ENCODE measurements at regions not wholly inside any gene's neighbourhood (a gene's known extent, or its start where the extent isn't known, plus 50 kb on each side); places are given as distances from the start of the nearest gene placed in this dataset.
"Not testable (repeated sequence)": the region's sequence is repeated elsewhere in the genome, so short reads cannot be mapped to it uniquely, and the experiment has no call there.

GRCh38 chr2:210964141-210964764 lies 407.9 kb downstream of the CPS1 start:
- H3K4me3 ChIP-seq (ENCODE audit: low read depth, low read length) = no peak overlapping the region
- DNase-seq (ENCODE audit: low read depth) = no peak
- no peak for TF ChIP-seq MYC (IDR thresholded peaks at IDR 0.05; ENCODE audit: low read depth, low read length)
- TF ChIP-seq, protein P1, sequence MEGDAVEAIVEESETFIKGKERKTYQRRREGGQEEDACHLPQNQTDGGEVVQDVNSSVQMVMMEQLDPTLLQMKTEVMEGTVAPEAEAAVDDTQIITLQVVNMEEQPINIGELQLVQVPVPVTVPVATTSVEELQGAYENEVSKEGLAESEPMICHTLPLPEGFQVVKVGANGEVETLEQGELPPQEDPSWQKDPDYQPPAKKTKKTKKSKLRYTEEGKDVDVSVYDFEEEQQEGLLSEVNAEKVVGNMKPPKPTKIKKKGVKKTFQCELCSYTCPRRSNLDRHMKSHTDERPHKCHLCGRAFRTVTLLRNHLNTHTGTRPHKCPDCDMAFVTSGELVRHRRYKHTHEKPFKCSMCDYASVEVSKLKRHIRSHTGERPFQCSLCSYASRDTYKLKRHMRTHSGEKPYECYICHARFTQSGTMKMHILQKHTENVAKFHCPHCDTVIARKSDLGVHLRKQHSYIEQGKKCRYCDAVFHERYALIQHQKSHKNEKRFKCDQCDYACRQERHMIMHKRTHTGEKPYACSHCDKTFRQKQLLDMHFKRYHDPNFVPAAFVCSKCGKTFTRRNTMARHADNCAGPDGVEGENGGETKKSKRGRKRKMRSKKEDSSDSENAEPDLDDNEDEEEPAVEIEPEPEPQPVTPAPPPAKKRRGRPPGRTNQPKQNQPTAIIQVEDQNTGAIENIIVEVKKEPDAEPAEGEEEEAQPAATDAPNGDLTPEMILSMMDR (IDR thresholded peaks at IDR 0.05; ENCODE audit: low read depth, low read length) = no peak
- TF ChIP-seq, protein P2, sequence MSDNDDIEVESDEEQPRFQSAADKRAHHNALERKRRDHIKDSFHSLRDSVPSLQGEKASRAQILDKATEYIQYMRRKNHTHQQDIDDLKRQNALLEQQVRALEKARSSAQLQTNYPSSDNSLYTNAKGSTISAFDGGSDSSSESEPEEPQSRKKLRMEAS (IDR thresholded peaks at IDR 0.05; ENCODE audit: low read depth, low read length) = no peak
- no peak for TF ChIP-seq POLR2A (IDR thresholded peaks at IDR 0.05; ENCODE audit: extremely low read depth, insufficient read length)

DNA sequence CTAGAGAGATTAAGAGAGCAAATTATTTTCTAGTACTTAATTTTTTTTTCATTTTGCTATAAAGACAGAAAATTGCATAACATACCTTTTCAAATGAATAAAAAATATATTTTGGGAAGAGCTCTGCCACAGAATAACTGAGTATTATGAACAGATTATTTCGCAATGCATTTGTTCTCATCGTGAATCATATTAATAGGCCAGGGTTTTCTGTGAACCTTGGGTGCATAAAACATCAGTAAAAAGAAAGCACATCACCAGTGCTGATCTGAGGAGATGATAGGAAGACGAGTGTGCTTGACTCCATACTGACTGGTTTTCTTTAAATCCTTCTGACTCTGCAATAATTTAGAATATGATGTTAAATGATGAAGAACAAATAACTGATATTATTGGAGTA lies 409.1 kb downstream of the CPS1 start:
- DNase-seq (ENCODE audit: low read depth) = no peak

DNA sequence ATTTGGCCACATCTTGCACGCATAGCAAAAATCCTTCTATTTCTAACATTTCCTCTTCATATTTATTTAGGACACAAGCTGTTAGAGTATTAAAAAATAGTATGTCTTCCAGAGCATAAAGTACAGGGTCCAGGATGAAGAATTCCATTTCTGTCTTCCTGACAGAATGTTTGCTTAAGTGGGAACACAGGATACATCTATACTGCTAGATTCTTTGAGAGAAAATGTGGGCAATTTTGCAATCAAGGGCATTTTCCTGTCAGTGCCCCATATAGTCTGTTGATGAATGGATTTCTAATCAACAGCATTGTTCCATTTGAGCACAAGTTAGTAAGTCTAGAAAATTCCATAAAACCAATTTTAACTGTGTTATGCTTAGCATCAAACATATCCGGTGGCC lies 409.9 kb downstream of the CPS1 start:
- TF ChIP-seq, protein P1 (IDR thresholded peaks at IDR 0.05; ENCODE audit: low read depth, low read length) = no peak
- TF ChIP-seq, protein P2 (IDR thresholded peaks at IDR 0.05; ENCODE audit: low read depth, low read length) = no peak
- no peak for TF ChIP-seq MYC (IDR thresholded peaks at IDR 0.05; ENCODE audit: low read depth, low read length)
- no peak for TF ChIP-seq POLR2A (IDR thresholded peaks at IDR 0.05; ENCODE audit: extremely low read depth, insufficient read length)
- H3K4me3 ChIP-seq (ENCODE audit: low read depth, low read length) = no peak overlapping the region
- no peak for DNase-seq (ENCODE audit: low read depth)

More for the DNA sequence above, 409.1 kb downstream of the CPS1 start:
- TF ChIP-seq POLR2A (IDR thresholded peaks at IDR 0.05; ENCODE audit: extremely low read depth, insufficient read length) = no peak
- TF ChIP-seq, protein P1 (IDR thresholded peaks at IDR 0.05; ENCODE audit: low read depth, low read length) = no peak
- no peak for TF ChIP-seq MYC (IDR thresholded peaks at IDR 0.05; ENCODE audit: low read depth, low read length)
- TF ChIP-seq, protein P2 (IDR thresholded peaks at IDR 0.05; ENCODE audit: low read depth, low read length) = no peak
- H3K4me3 ChIP-seq (ENCODE audit: low read depth, low read length) = no peak overlapping the region

DNA sequence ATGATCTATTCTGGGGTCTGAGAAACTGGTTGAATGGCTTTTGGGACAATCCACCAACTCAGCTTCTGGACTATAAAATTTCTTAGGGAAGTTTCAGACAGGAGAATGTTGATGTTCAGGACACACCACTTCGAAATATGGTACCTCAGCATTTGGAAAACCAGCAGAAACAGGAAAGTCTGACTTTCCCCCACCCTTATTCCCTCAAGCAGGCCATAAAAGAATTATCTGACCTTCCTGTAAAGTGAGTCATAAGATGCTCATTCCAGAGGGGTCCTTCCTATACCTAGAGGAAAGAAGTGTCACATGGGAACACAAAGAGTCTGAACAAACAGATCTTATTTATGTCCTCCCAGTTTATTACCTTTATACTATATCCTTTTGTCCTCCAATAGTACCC lies 415.0 kb downstream of the CPS1 start:
- TF ChIP-seq POLR2A (IDR thresholded peaks at IDR 0.05; ENCODE audit: extremely low read depth, insufficient read length) = no peak
- TF ChIP-seq, protein P1 (IDR thresholded peaks at IDR 0.05; ENCODE audit: low read depth, low read length) = no peak
- no peak for TF ChIP-seq MYC (IDR thresholded peaks at IDR 0.05; ENCODE audit: low read depth, low read length)
- TF ChIP-seq, protein P2 (IDR thresholded peaks at IDR 0.05; ENCODE audit: low read depth, low read length) = no peak
- H3K4me3 ChIP-seq (ENCODE audit: low read depth, low read length) = no peak overlapping the region
- DNase-seq (ENCODE audit: low read depth) = no peak

DNA sequence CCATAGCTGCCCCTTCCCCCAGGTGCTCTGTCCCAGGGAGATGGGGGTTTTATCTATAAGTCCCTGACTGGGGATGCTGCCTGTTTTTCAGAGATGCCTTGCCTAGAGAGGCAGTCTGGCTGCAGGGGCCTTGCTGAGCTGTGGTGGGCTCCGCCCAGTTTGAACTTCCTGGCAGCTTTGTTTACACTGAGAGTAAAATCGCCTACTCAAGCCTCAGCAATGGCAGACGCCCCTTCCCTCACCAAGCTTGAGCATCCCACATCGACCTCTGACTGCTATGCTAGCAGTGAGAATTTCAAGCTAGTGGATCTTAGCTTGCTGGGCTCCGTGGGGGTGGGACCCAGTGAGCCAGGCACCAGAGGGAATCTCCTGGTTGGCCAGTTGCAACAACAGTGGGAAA lies 430.4 kb downstream of the CPS1 start:
- DNase-seq (ENCODE audit: low read depth); H3K4me3 ChIP-seq (ENCODE audit: low read depth, low read length): not testable (repeated sequence)

DNA sequence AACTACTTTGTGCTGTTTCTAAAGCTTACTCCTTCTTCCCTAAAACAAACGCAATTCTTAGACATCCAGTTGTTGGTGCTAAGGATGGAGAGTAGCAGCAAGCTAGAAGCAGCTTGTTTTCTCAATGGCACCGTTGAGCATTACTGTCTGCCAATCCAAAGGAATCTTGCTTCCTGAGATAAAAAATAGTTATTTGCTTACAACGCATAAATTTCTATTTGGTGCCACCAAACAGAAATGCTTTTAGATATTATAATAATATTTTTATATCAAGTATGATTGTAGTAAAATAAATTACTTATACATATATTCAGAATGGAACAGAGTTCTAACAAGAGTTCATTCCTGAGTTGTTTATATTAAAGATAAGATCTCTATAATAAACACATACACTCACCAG lies 434.7 kb downstream of the CPS1 start:
- DNase-seq (ENCODE audit: low read depth) = no peak
- TF ChIP-seq POLR2A (IDR thresholded peaks at IDR 0.05; ENCODE audit: extremely low read depth, insufficient read length) (no peak), MYC (IDR thresholded peaks at IDR 0.05; ENCODE audit: low read depth, low read length) (no peak)
- TF ChIP-seq, protein P1 (IDR thresholded peaks at IDR 0.05; ENCODE audit: low read depth, low read length) = no peak
- TF ChIP-seq, protein P2 (IDR thresholded peaks at IDR 0.05; ENCODE audit: low read depth, low read length) = no peak
- no peak overlapping the region for H3K4me3 ChIP-seq (ENCODE audit: low read depth, low read length)

Data from NB4 (cell line).